ENCODE measurements at regions not wholly inside any gene's neighbourhood (a gene's known extent, or its start where the extent isn't known, plus 50 kb on each side); places are given as distances from the start of the nearest gene placed in this dataset.

- intact Hi-C loops (cut with micrococcal nuclease), result loop anchor here (2.0 kb wide), 2 partner anchors 46 to 364 kb away; no protein-coding TSS in a partner anchor
Measured at GRCh38 chr1:209202321-209202720, 381.2 kb upstream of the CAMK1G start.

DNA sequence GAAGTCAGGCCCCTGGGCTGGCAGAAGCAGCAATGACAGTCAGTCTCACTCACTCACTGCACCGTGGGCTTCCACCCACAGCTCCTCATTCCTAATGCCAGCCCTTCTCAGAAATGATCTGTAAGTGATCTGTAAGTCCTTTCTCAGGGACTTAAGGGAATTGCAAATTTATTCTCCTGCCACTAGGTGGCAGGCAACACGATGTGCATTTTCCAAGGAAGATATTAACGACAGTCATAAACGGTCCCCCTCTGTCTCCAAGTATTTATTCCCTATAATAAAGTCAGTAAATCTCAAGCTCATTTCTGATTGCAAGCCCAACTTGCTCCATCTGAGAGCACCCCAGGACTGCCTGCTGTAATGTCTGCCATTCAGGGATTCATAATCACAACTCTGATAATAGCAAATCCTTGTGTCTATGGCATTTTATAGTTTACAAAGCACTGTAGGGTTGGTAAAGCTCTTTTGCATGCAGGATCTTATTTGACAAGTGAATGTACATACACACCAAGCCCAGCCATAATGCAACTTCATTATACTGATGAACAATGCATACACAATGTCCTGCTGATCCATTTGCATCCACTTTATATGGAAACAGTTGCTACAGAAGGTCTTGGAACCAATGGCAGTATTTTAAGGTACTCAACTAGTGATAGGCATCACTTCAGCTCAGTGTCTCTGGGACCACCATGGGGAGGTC lies 380.5 kb upstream of the CAMK1G start:
- intact Hi-C loops (cut with micrococcal nuclease), result loop anchor here (2.0 kb wide), 2 partner anchors 46 to 364 kb away; no protein-coding TSS in a partner anchor

- intact Hi-C loops (cut with micrococcal nuclease), result loop anchor here (2.0 kb wide), 2 partner anchors 45 to 363 kb away; no protein-coding TSS in a partner anchor
Measured at GRCh38 chr1:209203533-209203895, 380.0 kb upstream of the CAMK1G start.

DNA sequence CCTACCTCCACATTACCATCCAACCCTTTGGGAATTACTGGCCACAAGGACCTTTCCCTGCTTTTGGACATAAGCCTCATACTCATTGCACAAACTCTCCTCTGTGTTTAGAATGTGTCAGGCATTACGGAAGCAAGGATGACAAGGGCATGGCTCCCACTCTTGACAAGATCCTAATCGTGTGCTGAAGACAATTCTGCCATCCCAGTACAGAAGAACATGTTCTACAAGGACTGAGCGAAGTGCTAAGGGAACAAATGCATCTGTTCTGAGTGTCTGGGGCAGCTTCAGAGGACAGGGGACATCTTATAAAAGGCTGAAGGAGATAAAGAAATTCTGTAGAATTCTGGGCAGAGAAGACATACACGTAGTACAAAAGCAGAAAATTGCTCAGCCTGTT lies 378.5 kb upstream of the CAMK1G start:
- intact Hi-C loops (cut with micrococcal nuclease), result no loop called here

- intact Hi-C loops (cut with micrococcal nuclease), result no loop called here
Measured at GRCh38 chr1:209207126-209207700, 376.3 kb upstream of the CAMK1G start.

DNA sequence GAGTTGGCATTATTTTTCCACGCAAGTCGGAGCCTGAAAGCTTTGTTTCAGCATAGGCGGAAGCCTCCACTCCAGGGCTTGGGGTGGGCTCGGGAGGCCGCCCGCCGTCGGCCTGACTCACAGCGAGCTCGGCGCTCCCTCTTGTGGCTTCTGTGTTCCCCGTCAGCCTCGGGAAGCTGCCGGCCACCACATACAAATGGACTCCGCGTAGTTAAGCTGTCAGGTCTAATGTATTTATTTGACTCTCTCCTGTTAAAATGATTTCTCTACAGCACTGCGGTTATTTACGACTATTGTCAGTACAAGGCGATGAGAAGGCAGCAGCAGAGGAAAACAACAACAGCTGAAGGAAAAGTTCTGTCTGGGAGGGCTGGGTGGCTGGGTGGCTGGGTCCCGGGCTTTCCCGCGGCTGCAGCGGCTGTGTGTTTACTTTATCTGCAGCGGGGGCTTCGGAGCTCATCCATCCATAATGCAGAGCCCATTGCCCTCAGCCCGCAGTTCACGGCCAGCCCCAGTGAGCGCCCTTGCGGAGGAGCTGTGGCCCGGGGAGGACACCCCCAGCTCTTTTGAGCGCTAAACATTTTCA lies 375.7 kb upstream of the CAMK1G start:
- intact Hi-C loops (cut with micrococcal nuclease), result no loop called here

- intact Hi-C loops (cut with micrococcal nuclease), result no loop called here
Measured at GRCh38 chr1:209208648-209209047, 374.9 kb upstream of the CAMK1G start.

DNA sequence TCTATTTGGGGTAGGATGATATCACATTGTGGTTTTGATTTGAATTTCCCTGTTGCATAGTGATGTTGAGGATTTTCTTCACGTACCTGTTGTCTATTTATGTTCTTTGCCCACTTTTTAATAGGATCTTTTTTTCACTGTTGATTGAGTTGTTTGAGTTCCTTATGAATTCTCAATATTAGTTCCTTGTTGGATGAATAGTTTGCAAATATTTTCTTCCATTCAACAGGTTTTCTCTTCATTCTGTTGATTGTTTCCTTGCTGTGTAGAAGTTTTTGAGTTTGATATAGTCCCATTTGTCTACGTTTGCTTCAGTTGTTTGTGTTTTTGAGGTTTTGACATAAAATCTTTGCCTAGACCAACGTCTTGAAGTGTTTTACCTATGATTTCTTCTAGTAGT lies 369.5 kb upstream of the CAMK1G start:
- intact Hi-C loops (cut with micrococcal nuclease), result no loop called here

- intact Hi-C loops (cut with micrococcal nuclease), result no loop called here
Measured at GRCh38 chr1:209215826-209216225, 367.7 kb upstream of the CAMK1G start.

GRCh38 chr1:209218113-209218512 lies 365.4 kb upstream of the CAMK1G start:
- intact Hi-C loops (cut with micrococcal nuclease), result no loop called here

DNA sequence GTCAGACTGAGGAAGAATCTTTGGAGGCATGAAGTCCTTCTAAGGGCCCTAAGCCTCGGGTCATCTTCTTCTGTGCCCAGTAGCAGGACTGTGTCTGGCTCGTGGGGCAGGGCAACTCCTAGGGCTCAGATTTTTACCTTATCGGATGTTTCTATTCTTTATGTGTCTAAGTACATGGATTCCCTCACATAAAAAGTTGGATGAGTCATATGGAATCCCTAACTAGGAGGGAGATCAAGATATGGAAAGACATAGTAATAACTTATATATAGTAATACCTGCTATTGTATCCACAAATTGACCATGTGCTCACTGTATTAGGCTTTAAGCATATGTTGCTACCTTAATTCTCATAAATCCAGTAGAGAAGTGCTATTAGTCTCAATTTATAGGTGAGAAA lies 364.5 kb upstream of the CAMK1G start:
- intact Hi-C loops (cut with micrococcal nuclease), result no loop called here

GRCh38 chr1:209219791-209220524 lies 363.6 kb upstream of the CAMK1G start:
- intact Hi-C loops (cut with micrococcal nuclease), result no loop called here

DNA sequence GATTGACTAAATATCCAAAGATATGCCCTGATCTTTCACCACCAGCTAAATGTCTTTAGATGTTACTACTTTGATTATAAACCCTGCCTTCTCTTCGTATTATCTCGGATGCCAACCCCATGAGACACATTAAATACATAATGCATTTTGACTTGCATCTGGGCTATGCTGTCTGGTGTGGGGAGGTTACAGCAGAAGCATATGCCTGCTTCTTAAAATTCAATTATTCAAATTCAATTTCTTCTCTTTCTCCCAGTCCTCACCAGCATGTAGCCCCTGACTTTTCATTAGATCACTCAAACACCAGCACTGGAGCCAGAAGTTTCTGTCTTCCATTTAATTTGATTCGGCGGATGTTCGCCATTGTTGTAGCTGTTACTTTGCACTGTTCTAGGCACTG lies 360.7 kb upstream of the CAMK1G start:
- intact Hi-C loops (cut with micrococcal nuclease), result no loop called here

DNA sequence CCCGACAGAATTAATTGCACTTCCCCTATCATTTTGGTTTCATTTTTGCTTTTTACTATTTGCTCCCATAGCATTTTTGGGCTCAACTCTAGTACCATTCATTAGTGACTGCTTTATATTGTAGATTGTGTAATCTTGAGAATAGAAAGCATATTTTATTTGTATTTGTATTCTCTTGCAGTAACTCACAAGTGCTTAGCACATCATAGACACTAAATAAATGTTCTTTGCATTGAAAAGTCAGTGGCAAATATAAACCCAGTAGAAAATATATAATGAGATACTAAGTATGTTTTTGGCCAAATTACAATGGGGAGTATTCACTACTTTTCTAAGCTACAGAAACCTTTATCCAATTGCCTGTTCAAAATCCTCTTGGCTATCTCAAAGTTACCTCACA lies 359.7 kb upstream of the CAMK1G start:
- intact Hi-C loops (cut with micrococcal nuclease), result no loop called here

DNA sequence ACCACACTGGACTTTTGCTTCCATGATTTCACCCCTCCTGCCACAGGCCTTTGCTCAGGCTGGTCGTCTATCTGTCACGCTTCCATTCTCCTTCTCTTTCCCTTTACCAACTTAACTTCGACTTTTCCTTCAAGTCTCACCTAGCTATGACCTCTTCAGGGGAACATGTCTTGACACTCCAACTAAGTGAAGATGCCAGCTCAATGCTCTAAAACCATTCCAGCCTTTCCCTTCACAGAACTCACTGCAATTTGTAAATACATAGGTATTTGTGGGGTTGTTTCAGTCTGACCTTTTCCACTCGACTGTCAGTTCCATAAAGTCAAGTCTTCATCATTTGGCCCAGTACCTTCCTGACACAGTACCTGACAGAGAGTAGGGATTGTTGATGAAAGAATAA lies 358.6 kb upstream of the CAMK1G start:
- intact Hi-C loops (cut with micrococcal nuclease), result no loop called here

- intact Hi-C loops (cut with micrococcal nuclease), result no loop called here
Measured at GRCh38 chr1:209227171-209227570, 356.3 kb upstream of the CAMK1G start.

GRCh38 chr1:209227941-209228340 lies 355.6 kb upstream of the CAMK1G start:
- intact Hi-C loops (cut with micrococcal nuclease), result no loop called here

DNA sequence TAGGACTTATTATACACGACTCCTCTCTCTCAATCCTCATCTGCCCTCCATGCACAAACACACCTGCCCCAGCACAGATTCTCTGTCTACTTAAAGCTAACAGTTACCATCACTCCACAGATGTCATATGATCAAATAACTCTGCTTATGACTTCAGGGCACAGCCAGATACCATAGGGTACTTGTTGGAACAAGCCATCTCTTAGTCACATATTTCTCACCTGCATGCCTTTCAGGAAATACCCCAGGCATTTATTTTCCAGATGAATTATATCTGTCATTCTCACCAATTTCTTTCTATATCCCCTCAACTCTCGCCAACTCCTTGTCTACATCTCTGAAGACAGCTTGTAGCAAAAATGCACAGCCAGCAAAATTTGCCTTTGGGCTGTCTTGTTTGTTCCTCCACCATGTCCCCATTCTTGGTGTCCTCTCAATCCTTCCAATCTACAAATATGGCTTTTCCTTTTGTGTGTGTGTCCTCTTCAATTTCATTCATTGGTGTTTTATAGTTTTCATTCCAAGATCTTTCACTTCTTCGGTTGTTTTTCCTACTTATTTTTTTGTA lies 353.9 kb upstream of the CAMK1G start:
- intact Hi-C loops (cut with micrococcal nuclease), result no loop called here

DNA sequence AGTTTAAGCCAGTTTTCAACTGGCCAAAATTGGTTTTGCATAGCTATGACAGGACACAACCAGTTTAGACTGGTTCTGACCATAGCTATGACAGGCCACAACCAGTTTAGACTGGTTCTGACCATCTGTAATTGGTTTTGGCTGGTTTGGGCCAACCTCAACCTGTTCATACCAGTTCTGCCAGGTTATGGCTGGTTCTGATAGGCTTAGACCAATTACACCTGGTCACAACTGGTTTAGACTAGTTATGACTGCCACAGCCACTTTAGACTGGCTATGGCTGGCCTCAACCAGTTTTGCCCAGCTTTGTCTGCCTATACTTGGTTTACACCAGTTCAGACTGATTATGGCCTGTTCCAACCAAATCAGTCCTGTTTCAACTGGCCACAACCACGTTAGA lies 353.2 kb upstream of the CAMK1G start:
- intact Hi-C loops (cut with micrococcal nuclease), result no loop called here

DNA sequence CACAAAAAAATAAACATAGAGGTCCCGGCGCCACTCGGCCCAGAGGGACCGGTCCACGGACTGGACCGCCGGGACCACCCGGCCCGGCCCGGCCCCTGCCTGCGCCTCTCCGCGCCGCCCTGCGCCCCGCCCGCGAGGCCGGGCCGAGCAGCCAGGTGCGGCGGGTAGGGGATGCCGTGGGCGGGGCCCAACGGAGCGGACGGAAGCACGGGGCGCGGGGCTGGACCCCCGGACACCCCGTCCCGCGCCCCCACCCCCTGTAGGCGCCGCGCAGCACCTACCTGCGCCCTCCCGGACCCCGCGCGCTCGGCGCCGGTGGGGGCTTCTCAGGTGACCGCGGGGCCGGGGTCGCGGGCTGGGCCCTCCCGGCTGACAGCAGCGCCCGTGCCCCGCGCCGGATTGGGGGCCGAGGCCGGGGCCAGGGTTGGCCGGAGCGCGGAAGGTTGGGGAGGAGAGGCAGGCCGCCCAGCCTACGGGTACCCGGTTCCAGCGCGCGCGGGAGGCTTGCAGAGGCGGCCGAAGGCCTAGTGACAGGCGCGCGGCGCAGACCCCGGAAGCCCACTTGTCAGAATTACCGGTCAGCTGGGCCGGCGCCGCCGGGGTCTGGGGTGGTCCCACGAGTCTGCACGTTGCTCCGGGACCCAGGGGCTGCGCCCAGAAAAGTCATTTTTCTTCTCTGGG lies 351.9 kb upstream of the CAMK1G start:
- intact Hi-C loops (cut with micrococcal nuclease), result no loop called here

DNA sequence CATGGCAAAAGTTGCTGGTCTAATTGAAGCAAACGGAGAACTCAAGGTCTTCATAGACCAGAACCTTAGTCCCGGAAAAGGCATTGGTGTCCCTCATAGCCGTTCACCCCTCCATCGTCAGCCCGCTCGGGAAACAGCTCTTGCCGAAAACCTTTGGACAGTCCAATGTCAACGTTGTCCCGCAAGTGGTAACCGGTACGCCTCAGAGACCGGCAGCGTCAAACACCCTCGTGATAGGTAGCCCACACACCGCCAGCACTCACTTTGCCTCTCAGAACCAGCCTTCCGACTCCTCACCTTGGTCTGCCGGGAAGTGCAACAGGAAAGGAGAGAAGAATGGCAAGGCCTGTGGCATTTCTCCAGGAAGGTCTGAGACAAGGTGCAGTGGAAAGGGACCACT lies 351.3 kb upstream of the CAMK1G start:
- intact Hi-C loops (cut with micrococcal nuclease), result no loop called here

Data from T-helper 2 cell treated with Interferon-gamma antibody and Interleukin-4, amounts not matched to agents 100 ng/mL and 5 ng/mL, for 36 hours (primary cell).